COR-L47 (cell line): ENCODE measurements at regions not wholly inside any gene's neighbourhood (a gene's known extent, or its start where the extent isn't known, plus 50 kb on each side); places are given as distances from the start of the nearest gene placed in this dataset.
"Not testable (repeated sequence)": the region's sequence is repeated elsewhere in the genome, so short reads cannot be mapped to it uniquely, and the experiment has no call there.

Experiments
- DNase-seq: peaks from one replicate; lab custom pipeline; 2025; lab: John Stamatoyannopoulos, UW

DNA sequence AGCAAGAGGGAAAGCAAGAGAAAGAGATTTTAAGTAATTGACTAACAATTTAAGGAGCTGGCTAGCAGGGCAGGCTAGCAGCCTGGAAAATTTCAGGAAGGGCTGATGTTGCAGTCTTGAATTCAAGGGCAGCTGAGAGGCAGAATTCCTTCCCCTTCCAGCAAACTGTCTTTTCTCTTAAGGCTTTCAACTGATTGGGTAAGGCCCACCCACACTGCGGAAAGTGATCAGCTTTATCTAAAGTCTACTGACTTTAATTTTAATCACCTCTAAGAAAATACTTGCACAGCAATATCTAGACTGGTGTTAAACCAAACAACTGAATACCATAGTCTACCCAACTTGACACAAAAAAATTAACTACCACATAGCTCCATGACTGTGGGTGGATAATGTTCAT is 303.9 kb downstream of the FZD1 start:
- DNase-seq, result no peak

DNA sequence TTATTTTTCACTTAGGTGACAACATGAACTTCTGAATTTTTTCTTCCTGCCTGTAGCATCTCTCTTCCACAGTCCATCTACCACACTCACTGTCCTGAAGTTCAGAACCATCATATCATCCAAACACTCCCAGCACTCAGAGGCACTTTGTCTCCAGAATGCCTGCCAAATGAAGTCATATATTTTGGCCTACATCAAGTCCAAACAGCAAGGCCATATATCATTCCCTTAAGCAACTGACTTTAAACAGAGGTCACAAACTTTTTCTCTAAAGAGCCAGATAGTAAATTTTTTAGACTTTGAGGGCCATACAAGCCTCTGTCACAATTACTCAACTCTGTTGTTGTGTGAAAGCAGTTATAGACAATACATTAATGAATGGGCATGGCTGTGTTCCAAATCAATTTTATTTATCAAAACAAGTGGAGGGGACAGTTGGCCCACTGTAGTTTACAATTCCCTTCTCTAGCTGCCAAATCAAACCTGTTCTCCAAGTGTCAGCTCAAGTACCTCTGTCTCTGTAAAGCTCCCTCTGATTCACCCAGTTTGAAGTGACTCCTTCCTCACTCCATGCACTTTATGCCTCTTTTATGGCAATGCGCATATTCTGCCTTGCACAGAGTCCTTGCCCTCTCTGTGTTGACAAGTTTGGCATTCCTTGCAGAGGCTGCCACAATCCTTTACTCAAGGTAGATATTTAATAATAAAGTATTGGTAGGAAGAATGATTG is 305.7 kb downstream of the FZD1 start:
- DNase-seq, result no peak

DNA sequence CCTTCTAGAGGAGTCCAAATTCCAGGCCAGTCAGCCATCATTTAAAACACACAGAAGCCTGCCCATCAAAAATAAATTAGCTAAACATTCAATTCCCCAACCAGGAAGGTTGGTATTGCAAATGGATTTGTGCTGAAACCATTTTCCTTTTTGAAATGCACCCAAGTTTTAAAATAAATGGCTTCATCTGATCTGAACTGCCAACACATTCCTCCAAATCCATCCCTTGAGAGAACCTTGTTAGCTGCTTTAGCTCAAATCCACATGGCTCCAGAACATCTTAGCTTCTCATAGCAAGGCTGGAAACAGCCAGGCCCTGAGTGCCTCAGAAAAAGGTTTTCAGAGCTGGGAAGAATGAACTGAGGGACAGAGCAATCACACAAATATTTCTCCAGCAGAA is 306.3 kb downstream of the FZD1 start:
- no peak for DNase-seq

DNA sequence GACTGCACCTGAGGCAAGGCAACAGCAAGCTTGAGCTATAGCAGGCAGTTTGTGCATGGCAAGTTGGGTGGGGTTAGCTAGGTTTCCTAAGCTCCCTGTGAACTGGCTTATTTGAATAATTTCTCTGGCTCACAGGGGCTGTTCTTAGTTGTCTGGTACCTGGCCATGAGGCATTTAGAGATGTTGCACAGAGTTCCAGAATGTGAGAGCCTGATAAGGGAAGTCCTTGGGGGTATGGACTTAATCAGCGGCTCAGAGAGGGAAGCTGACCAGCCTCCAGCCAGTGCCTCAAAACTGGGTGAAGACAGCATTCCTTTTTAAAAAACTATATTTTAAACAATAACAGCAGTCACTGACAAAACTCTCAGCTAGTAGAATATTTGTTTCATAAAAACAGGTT is 307.4 kb downstream of the FZD1 start:
- DNase-seq, result no peak

DNA sequence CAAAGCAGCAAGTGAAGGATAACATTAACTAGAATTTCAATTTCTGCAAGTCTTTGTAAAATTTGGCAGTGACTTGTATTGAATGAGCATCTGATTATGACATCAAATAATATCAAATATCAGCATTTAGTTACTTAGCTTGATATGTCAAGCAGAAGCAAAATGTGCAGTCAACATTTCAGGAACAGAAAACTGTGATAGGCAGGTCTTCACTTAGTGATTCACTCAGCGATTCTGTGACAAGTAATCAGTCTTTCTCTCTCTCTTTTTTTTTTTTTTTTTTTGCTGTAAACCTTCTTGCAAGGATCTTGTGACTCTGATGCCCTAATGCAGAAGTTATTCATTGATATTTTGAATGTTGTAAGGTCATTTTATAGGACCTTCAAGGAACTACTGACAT is 307.1 kb downstream of the MTERF1 start:
- DNase-seq, result no peak

DNA sequence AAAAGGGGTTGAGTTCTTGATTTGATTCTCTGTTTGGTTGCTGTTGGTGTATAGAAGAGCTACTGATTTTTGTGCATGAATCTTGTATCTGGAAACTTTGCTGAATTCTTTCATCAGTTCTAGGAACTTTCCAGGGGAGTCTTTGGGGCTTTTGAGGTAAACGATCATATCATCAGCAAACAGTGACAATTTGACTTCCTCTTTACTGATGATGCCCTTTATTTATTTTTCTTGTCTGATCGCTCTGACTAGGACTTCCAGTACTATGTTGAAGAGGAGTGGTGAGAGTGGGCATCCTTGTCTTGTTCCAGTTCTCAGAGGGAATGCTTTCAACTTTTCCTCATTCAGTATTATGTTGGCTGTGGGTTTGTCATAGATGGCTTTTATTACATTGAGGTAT is 304.0 kb downstream of the MTERF1 start:
- not testable (repeated sequence) for DNase-seq

DNA sequence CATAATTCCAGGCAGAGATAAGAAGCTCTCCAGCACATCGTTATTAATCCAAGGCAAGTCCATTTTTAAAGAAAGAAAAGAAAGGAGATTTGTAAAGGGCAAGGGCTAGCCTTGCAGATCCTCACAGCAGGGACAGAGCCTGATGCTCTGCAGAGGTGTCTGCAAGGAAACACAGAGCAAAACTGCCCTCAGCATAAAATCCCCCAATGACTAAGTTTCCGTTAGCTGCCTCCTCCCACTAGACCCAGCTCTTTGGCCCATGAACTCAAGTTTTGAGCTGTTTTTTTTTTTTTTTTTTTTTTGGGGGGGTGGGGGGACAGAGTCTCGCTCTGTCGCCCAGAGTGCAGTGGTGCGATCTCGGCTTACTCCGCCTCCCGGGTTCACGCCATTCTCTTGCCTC is 300.7 kb downstream of the MTERF1 start:
- DNase-seq, result no peak

DNA sequence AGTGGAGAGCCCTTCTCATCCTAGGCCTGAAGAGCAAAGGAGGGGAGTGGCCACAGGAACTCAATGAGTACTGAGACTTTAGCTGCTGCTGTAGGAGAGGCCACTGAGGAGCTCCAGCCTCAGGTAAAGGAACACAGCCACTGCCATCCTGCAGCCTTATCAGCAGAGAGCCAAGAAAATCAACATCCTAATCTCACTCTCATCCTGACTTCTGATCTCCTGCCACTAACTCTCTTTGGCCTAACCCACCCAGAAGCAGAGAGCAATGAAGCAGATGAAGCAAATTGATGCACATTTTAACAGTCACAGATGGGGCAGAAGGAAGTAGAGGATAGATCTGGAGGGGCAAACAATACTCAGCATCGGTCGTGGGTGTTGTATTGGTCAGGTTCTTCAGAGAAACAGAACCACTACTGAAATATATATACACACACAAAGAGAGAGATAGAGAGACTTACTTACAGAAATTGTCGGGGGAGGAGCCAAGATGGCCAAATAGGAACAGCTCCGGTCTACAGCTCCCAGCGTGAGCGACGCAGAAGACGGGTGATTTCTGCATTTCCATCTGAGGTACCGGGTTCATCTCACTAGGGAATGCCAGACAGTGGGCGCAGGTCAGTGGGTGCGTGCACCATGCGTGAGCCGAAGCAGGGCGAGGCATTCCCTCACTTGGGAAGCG is 297.6 kb downstream of the MTERF1 start:
- DNase-seq, result no peak

DNA sequence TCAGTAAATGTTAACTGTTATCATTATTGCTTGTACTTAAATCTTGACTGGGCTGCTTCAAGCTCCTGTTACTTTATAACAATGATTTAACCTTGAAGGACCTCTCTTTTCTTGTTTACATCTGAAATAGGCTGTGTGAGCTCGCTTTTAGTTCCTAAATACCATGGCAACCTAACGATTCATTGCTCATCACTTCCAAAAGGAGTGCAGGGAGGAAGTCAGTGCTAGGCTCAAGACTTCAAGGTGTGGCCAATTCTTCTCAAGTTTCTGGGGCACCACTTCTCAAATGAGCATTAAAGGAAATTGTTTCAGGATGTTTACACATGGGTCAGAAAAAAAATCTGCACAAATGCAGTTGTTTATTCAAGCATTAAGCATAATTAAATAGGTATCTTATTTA is 284.2 kb downstream of the MTERF1 start:
- DNase-seq, result peak; percentile 4

DNA sequence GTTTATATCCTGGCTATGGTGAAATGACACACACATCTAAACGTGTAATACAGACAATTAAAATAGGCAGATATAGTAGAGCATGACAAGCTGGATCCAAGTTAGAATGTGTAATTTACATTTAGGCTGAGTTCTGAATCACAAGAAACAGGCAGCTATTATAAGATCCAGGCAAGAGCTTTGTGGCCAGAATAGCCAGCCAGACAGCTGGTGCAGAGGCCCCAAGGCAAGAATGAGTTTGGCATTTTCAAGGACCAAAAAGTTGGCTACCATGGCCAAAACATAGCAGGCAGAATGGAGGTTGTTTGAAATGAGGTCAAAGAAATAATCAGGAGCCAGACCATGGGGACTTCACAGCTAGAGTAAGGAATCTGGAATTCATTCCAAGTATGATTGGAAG is 281.7 kb downstream of the MTERF1 start:
- DNase-seq, result no peak

DNA sequence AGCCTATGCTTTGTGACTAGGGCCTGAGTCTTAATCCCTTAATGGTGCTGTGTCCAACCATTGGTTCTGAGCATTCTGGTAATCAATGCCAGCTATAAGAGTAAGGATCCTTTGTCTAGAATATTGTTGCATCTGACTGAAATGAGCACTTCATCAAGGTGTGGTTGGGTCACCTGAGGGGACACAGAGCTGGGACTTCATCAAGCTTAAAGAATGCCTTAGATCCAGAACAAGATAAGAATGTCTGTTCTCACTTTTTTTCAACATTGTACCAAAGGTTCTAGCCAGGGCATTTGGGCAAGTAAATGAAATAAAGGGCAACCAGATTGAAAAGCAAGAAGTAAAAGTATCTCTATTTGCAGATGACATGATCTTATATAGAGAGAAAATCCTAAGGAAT is 280.4 kb downstream of the MTERF1 start:
- DNase-seq, result no peak

DNA sequence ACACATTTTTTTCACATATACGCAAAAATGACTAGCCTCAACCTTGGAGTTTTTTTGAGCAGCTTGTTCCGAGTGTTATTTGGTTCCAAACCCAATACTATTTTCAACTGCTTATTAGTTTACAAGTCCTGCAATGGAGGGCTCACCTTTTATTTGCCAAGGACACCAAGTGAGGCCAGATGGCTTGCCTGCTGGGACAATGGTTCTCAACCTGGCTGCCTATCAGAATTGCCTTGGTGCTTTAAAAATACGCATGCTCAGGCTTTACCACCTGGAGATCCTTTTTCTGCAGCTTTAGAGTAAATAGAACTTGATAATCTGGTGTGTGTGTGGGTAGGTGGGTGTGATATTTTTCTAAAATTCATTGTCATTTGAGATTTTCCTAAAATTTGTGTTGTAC is 276.8 kb downstream of the MTERF1 start:
- peak; percentile 7 for DNase-seq

DNA sequence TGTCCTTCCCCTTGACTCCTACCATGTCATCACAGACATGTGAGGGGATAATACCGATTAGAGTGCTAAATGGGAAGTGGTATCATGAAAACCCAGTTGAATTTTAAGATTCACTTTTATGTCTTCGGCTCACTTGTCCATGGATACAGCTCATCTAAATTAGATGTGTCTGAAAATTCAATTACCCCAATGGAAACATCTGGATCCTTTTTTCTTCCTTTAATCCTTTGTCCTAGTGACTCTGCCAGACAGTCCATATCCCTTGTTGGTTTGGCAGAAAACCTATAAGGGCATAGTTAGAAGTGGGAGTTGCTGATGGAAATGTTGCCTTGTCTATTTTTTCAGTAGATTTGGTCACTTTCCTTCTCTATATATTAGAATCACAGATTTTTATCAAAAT is 271.9 kb downstream of the MTERF1 start:
- DNase-seq, result no peak

DNA sequence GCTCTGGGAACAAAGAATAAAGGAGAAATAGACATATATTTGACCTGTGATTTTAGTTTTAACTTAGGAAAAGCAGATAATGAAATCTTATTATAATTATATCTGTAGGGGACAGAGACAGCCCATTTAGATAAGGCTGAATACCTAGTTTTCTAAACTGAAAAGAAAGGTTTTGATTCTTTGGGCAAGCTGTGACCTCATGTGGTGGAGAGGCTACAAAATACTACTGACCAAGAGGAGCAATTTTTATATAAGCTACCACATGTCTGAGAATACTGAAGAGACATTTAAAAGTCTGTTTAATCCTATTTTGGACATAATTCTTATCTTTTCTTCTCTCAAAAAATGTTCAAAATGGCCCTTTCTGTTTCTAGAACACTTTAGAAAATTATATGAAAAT is 271.0 kb downstream of the MTERF1 start:
- DNase-seq, result no peak

DNA sequence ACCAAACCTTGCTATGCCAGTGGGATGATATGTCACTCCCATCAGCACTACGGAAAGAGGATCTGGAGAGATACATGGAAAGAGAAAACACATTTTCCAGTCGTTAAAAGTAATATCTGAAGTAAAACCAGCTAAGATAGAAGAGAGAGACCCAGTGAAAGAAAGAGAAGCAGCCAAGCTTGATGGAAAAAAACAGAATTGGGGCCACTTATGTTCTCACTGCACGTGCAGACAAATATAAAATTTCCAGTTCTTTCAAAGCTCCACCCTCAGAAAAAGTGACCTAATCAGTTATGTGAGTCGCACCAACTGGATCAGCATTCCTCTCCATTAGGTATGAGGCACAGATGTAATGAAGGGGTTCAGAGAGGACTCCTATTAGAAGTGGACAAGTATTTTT is 266.1 kb downstream of the MTERF1 start:
- no peak for DNase-seq

DNA sequence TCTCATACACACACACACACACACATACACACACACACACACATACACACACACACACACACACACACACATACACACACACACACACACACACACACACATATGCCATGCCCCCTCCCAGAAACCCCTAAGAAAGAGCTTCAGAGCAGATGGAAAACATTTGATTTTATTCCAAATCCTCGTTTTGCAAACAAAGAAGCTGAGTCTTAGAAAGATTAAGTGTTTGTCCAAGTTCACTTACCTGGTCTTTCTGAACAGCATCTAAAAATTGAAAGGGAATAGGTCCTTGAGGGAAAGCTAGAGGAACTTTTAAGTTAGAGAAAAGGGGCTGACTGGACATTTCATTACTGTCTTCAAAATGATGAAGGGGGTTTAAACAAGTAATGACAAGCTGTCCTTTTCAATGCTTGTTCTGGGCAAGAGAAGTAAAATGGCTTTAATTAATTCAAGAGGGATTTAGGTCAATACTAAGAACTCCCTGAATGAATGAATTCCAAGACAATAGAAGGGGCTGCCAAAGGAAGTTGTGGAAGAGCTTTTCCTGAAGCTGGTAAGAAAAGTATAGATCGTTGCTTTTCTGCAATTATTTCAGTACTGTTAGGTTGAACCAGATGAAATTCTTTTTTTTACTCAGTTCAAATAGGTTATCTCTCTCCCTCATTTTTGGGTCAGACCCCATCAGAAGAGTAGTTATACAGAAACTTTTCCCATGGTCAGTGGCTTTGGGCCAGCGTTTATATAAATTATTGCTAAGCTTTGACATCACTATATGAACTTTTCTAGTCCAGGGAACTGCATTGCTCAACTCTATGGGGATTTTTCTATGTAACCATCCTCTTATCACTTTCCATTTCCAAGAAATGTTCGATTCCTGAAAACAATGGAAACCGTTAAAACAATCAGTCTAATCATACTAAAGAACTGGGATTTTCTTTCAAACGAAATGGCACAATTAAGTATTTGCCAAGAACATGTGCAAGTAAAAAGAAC is 261.4 kb downstream of the MTERF1 start:
- DNase-seq, result no peak

DNA sequence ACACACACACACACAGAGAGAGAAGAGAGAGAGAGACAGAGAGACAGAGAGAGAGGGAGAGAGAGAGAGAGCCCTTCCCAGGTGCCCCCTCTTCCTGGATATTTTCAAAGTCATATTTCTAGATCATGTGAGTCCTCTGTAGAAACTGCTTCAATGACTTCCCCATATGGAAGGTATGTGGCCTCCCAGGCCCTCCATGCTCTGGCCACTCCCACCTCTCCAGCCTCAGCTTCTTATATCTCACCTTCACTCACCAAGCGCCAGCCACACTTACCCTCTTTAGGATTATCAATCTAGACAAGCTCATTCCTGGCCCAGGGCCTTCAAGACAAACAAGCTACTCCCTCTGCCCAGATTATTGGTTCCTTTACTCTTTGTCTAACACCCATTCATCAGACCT is 259.7 kb downstream of the MTERF1 start:
- no peak for DNase-seq

DNA sequence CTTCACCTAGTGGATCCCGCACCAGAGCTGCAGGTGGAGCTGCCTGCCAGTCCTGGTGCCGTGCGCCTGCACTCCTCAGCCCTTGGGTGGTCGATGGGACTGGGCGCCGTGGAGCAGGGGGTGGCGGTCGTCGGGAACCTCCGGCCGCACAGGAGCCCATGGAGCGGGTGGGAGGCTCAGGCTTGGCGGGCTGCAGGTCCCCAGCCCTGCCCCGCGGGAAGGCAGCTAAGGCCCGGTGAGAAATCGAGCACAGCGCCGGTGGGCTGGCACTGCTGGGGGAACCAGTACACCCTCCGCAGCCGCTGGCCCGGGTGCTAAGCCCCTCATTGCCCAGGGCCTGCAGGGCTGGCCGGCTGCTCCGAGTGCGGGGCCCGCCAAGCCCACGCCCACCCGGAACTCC is 253.2 kb downstream of the MTERF1 start:
- DNase-seq, result not testable (repeated sequence)

DNA sequence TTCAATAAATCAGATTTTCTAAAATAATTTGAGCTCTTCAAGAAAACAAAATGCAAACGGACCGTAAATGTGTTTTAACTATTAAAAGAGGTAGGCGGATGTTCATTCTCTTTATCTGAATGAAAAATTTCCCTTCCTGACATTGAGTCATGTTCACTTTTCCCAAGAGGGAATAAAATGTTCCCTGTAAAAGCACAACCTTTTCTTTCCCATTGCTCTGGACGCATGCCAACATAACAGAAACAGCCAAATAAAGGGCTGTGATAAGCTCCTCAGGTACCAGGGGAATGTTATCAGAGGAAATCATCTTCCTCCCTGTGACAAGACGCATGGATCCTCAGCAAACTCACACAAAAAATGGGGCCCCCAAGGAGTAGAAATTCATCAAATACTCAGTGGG is 251.8 kb downstream of the MTERF1 start:
- DNase-seq, result no peak

DNA sequence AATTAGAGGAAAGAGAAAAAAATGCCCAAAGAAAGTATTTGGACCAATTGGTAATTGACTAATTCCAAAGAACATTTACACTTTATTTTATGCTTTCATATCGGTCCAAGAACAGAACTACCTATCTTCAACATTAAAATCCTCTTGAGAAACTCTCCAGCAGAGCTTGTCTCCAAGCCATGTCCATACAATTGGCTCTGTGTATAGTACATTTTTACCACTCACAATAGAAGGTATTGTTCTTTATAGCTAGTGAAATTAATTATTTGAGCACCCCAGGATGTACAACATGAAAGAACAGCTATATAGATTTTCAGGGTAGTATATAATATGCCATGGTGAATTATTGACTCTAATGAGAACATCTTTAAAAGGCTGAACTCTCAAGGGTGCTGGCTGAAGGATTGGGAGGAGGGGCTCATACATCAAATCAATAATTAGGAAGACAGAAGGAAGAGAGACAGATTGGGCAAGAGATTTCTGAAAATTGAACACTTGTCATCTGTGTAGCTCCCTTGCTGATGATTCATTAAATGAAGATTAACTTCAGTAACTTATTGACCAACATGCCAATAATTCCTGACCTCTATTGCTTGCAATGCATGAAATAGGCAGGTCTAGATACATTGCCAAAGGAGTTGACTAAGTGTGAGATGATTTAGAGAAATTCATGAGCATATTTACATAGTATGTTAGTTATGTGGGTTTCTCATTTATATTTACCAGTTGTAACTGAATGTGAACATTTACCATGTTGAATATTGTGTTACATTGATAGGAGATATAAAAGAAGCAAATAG is 249.7 kb downstream of the MTERF1 start:
- DNase-seq, result no peak

DNA sequence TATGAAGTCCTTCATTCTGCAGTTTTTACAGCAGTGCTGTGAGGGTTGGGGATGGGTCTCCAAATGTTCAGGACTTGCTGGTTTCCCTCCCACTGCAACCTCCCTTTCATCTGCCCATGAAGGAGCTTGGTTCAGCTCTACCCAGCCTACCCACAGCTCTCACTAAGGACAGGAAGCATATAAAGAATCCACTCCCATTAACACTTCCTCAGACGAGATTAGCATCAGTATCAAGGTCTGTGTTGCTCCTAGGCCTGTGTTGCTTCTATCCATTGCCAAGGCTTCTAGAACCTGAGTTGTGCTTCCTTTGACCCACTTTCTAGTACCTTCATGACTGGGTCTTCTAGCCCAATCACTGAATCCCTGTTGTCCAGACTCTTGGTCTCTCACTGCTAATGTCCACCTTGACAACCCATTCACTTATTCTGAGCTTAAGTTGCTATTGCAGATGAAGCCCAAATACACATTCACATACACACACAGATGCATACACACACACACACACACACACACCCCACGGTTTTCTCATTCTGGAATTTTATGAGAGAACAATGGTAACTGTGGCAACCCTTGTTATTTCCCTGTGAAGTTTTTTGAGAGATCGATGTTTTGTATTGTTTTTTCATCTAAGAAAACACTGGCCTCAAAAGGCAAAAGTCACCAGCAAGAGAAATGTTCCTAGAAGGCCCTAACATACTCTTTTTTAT is 248.1 kb downstream of the MTERF1 start:
- no peak for DNase-seq
